A549 (cell line): ENCODE measurements at regions not wholly inside any gene's neighbourhood (a gene's known extent, or its start where the extent isn't known, plus 50 kb on each side); places are given as distances from the start of the nearest gene placed in this dataset.

ENCODE experiments used
- CTCF ChIP-seq: fragments of >200 bp; sonication (Bioruptor Twin); formaldehyde crosslinking; IDR thresholded peaks from 3 replicates; pipeline ENCODE4 v1.5.1; 2016
- GATA3 ChIP-seq: IDR thresholded peaks from 2 replicates; pipeline ENCODE4 v1.6.1; 2012; ENCODE audit warnings: borderline replicate concordance
- ZNF302 ChIP-seq: fragments of 250-450 bp; sonication (Bioruptor Pico); IDR thresholded peaks from 2 replicates; pipeline ENCODE4 v1.9.0; 2021; ENCODE audit warnings: inconsistent platforms, mild to moderate bottlenecking, moderate library complexity

- TF ChIP-seq ZNF302 (CRISPR knock-in tag) (no peak), GATA3 (no peak), CTCF (no peak)
Observed at GRCh38 chr5:26343801-26344325, 694.5 kb downstream of the CDH9 start.
